Duodenal mucosa (tissue), 2 donors: ENCODE measurements at regions not wholly inside any gene's neighbourhood (a gene's known extent, or its start where the extent isn't known, plus 50 kb on each side); places are given as distances from the start of the nearest gene placed in this dataset.

Experiments
- H3K27ac ChIP-seq: one replicate; pipeline ENCODE4 v1.7.0; 2013; ENCODE audit warnings: low read depth, low read length
- H3K27me3 ChIP-seq, 2 donors: one replicate each; pipeline ENCODE4 v1.7.0; 2013; ENCODE audit warnings: low read length in 2 of 2, control low read depth in 1 of 2; ENCODE audit not compliant: insufficient read depth in 2 of 2, control insufficient read depth in 1 of 2
- H3K36me3 ChIP-seq, 2 donors: one replicate each; pipeline ENCODE4 v1.7.0; 2013; ENCODE audit warnings: low read length in 2 of 2, control low read depth in 1 of 2; ENCODE audit not compliant: insufficient read depth in 2 of 2, control insufficient read depth in 1 of 2
- H3K4me1 ChIP-seq, 2 donors: one replicate each; pipeline ENCODE4 v1.7.0; 2013; ENCODE audit warnings: low read length in 2 of 2, control low read depth in 1 of 2; ENCODE audit not compliant: insufficient read depth in 2 of 2, control insufficient read depth in 1 of 2
- H3K4me3 ChIP-seq, 2 donors: one replicate each; pipeline ENCODE4 v1.7.0; 2013; ENCODE audit warnings: low read length in 2 of 2, low read depth in 1 of 2
- H3K9ac ChIP-seq, 2 donors: one replicate each; pipeline ENCODE4 v1.7.0; 2013; ENCODE audit warnings: low read length in 2 of 2, low read depth in 1 of 2
- H3K9me3 ChIP-seq, 2 donors: one replicate each; pipeline ENCODE4 v1.7.0; 2013; ENCODE audit warnings: low read length in 2 of 2, control low read depth in 1 of 2; ENCODE audit not compliant: control insufficient read depth in 1 of 2

DNA sequence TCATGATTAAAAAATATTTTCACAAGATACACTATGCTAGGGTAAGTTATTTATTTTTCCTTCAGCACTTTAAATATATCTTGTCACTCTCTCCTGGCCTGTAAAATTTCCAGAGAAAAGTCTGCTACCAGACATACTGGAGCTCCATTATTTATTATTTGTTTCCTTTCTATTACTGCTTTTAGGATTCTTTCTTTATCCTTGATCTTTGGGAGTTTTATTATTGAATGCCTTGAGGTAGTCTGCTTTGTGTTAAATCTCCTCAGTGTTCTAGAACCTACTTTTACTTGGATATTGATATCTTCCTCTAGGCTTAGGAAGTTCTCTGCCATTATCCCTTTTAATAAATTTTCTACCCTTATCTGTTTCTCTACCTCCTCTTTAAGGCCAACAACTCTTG is 142.0 kb upstream of the TGFBR2 start:
- Histone ChIP-seq H3K27ac (no peak overlapping the region), H3K27me3 (no peaks in the 10 kb centered on the region), H3K9me3 (peaks cover 0 to 4% of the 10 kb centered on the region in 2 donors), H3K4me3 (no peak overlapping the region), H3K4me1 (no peaks in the 10 kb centered on the region), H3K9ac (no peak overlapping the region), H3K36me3 (no peaks in the 10 kb centered on the region)

DNA sequence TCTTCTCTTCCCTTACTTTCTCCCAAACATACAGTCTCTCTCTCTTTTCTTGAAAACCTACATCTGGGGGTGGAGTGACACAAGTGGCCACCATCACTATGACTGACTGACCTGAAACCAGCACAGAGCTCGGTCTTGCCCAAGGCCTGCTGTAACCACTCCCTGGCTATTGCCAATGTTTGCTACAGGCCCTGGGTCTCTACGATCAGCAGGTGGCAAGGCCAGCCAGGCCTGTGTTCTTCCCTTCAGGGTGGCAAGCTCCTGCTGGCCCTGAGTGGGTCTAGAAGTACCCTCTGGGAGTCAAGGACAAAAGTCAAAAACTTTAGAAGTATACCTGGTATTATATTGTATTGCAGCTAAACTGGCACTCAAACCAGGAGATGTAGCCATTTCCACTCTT is 140.9 kb upstream of the TGFBR2 start:
- H3K4me1 ChIP-seq: no peaks in the 10 kb centered on the region
- no peaks in the 10 kb centered on the region for H3K9me3 ChIP-seq
- H3K4me3 ChIP-seq: no peak overlapping the region
- no peaks in the 10 kb centered on the region for H3K36me3 ChIP-seq
- no peak overlapping the region for H3K27ac ChIP-seq
- no peaks in the 10 kb centered on the region for H3K27me3 ChIP-seq
- H3K9ac ChIP-seq: no peak overlapping the region

DNA sequence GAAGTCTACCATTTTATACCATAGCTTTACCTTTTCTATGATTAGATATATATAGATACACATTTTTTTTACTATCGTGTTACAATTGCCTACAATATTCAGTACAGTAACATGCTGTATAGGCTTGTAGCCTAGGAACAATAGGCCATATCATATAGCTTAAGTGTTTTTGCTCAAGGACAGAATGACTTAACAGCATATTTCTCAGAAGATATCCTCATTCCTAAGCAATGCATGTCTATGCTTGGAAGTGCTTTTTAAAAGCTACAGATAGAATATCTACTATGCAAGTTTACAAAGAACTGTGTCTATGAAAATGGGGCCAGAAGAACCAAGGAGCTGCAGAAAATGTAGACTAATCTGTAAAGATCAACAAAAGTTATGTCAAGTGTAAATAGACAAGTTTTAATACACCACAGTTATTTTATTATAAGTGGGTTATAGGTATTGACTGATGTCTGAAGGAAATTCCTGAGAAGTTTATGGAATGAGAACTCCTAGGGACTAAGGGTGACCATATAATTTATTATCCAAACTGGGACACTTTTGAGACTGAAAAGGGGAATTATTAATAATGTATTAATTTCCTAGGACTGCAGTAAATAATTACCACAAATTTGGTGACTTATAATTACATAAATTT is 138.7 kb upstream of the TGFBR2 start:
- no peaks in the 10 kb centered on the region for H3K36me3 ChIP-seq
- no peaks in the 10 kb centered on the region for H3K4me1 ChIP-seq
- H3K9me3 ChIP-seq: no peaks in the 10 kb centered on the region
- no peak overlapping the region for H3K9ac ChIP-seq
- H3K4me3 ChIP-seq: no peak overlapping the region
- no peaks in the 10 kb centered on the region for H3K27me3 ChIP-seq
- no peak overlapping the region for H3K27ac ChIP-seq

DNA sequence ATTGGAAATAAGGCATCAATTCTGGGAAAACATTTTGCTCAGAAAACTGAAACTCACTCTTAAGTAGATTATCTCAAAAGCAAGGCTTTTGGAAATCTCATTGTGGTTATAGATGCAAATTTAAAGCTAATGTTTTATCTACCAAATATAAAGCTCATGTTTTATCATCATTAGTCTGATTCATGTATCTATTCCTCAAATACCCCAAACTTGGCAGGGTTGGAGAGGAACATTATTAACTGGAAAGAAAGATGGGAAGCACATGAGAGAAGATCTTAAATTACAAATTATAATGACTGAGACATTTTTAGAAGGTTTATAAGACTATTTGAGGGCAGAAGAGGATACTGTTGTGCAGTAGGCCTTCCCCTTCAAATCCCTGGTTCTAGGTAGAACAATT is 137.3 kb upstream of the TGFBR2 start:
- no peak overlapping the region for H3K27ac ChIP-seq
- H3K36me3 ChIP-seq: no peaks in the 10 kb centered on the region
- no peaks in the 10 kb centered on the region for H3K9me3 ChIP-seq

DNA sequence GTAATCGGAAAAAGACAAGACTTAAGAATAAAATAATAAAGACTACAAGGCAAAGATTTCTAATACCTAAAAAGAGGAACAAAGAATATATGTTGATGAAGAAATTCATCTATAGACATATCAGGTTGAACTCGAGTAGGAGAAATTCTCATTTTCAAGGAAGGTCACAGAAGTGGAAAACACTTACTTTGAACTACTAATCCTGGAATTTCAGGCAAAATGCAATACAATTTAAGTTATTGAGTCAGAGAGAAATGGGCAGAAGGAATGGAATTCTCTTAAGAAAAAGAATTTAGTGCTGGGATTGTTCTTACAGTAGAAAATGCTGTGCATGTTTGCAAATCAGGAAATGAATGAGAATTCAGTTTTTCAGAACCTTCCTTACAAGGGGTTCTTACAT is 135.9 kb upstream of the TGFBR2 start:
- no peaks in the 10 kb centered on the region for H3K4me1 ChIP-seq
- no peaks in the 10 kb centered on the region for H3K9me3 ChIP-seq
- no peak overlapping the region for H3K4me3 ChIP-seq
- H3K9ac ChIP-seq: no peak overlapping the region
- H3K27me3 ChIP-seq: no peaks in the 10 kb centered on the region
- no peaks in the 10 kb centered on the region for H3K36me3 ChIP-seq
- H3K27ac ChIP-seq: no peak overlapping the region

More for the DNA sequence above, 137.3 kb upstream of the TGFBR2 start:
- H3K9ac ChIP-seq: no peak overlapping the region
- no peaks in the 10 kb centered on the region for H3K27me3 ChIP-seq
- H3K4me1 ChIP-seq: no peaks in the 10 kb centered on the region
- no peak overlapping the region for H3K4me3 ChIP-seq

DNA sequence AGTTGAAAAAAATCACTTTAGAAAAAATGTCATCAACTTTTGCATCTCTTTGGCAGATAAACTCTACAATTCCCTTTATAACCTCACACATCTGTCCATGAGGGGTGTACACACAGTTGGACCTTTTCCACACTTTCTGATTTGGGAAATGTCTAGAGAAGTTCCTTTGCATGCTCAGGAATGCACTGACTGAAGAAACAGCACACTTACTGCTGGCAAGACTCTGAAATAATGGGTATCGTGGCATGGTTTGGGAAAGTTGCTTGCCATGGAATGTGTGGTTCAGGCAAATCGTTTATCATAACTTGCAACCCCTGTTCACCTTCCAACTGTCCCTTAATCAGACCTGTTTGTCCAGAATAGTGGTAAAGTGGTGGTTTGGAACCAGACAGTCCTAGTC is 135.3 kb upstream of the TGFBR2 start:
- no peaks in the 10 kb centered on the region for H3K9me3 ChIP-seq
- H3K27me3 ChIP-seq: no peaks in the 10 kb centered on the region
- no peaks in the 10 kb centered on the region for H3K36me3 ChIP-seq
- no peaks in the 10 kb centered on the region for H3K4me1 ChIP-seq
- H3K9ac ChIP-seq: no peak overlapping the region
- no peak overlapping the region for H3K27ac ChIP-seq
- no peak overlapping the region for H3K4me3 ChIP-seq

DNA sequence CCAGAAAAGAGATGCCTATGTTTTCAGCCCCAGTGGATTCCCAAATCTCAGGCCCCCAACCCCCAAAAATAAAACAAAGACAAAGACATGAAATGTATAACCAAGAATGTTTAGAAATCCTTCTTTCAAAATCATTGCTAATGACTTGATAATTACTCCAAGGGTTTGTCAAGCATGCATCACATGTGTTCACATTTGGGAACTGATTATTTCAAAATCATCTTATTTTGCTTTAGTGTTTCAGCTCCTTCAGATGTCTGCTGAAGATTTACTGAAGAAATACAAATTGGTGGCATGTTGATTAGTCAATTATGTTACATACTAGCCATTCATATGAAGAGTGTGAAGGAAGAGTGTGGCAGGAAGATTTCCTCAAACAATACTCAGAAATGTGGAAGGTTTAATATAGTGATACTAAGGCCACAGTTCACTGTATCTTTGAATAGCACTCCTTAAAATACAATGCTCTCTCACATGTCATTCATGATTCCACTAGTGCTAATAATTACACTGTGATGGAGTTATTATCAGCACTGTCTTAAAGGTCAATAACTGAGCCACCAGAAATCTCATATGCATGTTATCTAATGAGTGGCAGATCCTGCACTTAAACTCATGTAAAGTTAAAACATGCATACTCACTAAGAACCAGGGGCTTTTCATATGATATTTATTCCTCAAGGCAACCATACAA is 134.5 kb upstream of the TGFBR2 start:
- H3K9me3 ChIP-seq: no peaks in the 10 kb centered on the region
- no peak overlapping the region for H3K9ac ChIP-seq
- H3K27ac ChIP-seq: no peak overlapping the region
- no peak overlapping the region for H3K4me3 ChIP-seq
- H3K36me3 ChIP-seq: no peaks in the 10 kb centered on the region
- no peaks in the 10 kb centered on the region for H3K27me3 ChIP-seq
- H3K4me1 ChIP-seq: peaks cover 0 to 7% of the 10 kb centered on the region in 2 donors

DNA sequence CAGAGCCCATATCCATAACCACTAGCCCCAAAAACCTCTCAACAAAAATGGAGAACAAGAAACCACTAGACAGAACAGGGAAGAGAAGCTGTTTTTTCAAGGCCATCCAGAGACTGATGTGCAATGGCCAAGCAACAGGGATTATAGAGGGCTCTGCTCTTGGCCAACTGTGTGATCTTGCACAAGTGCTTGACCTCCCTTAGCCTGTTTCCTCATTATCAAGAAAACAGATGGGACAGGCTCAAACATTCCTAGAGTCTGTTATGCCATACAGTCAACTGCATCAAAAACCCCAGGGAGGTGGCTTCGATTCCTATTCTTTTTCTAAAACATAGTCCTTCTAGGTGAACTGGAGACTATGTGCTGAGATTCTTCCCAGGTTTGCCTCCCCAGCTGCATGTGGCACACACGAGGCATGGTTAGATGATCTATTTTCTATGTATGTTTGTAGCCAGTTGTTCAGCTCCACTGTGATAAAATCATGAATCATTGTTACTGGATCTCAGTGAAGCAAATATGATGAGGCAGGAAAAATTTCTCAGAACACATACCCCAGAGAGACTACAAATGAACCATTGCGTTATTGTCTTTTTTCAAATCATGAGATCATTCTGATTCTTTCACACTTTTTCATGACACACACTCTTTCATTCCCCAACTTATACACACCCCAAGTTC is 132.9 kb upstream of the TGFBR2 start:
- Histone ChIP-seq H3K27me3 (no peaks in the 10 kb centered on the region), H3K27ac (no peak overlapping the region), H3K4me1 (peaks cover 4 to 11% of the 10 kb centered on the region in 2 donors), H3K9me3 (no peaks in the 10 kb centered on the region), H3K9ac (no peak overlapping the region), H3K4me3 (no peak overlapping the region), H3K36me3 (no peaks in the 10 kb centered on the region)

DNA sequence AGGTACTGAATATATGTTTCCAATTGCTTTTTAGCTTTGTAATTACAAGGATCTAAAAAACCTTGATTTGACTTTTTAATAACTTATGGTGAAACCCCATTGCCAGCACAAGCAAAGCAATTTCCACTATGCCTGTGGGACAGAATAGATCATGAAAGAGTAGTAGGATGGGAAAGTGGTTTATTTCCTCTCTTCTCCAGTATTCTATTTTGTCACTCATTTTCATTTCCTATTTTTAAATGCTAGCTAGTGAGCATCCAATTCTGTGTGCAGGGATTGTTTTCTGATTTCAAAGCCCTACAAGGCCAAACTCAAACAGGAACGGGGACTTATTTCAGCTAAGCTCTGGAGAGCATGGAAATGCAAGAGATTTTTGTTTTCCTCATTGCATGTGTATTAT is 132.0 kb upstream of the TGFBR2 start:
- no peak overlapping the region for H3K4me3 ChIP-seq
- H3K4me1 ChIP-seq: peaks cover 4 to 11% of the 10 kb centered on the region in 2 donors
- no peak overlapping the region for H3K27ac ChIP-seq
- H3K27me3 ChIP-seq: no peaks in the 10 kb centered on the region
- H3K9me3 ChIP-seq: no peaks in the 10 kb centered on the region
- H3K36me3 ChIP-seq: no peaks in the 10 kb centered on the region
- no peak overlapping the region for H3K9ac ChIP-seq

DNA sequence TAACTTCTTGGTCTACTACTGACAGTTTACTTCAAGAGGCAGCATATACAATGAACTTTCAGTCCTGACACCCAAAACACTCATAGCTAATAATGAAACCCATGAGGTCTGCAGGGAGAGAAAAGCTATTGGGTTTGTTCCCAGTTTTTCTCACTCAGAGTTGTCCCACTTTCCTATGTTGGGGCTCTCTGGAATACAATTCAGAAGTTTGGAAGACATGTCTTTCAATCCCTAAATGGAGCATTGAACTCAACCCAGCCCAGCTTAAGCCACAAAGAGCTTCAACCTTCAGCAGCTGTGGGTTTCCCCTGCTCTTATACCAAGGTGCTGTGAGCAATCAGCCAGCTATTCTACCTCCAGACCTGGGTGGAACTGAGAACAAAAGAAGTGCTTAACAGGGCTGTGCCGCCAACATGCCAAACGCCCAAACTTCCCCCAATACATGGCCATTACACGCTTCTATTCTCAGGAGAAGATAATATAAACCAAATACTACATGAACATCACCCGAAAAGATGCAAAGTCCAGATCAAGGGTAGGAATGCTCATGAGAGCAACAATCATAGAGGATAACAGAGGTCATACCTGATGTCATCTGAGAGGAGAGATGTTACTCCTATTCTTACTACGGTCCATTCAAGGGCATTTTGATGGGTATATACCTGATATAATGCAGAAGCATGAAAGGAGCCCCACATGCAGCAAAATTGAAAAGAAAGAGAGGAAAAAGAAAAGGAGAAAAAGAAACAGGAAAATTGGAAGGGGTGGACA is 131.2 kb upstream of the TGFBR2 start:
- Histone ChIP-seq H3K9me3 (no peaks in the 10 kb centered on the region), H3K27me3 (no peaks in the 10 kb centered on the region), H3K4me1 (peaks cover 6 to 11% of the 10 kb centered on the region in 2 donors), H3K36me3 (no peaks in the 10 kb centered on the region), H3K9ac (no peak overlapping the region), H3K27ac (no peak overlapping the region), H3K4me3 (no peak overlapping the region)
